DMS79 (cell line): ENCODE measurements at regions not wholly inside any gene's neighbourhood (a gene's known extent, or its start where the extent isn't known, plus 50 kb on each side); places are given as distances from the start of the nearest gene placed in this dataset.

Experiments used
- DNase-seq: peaks from one replicate; lab custom pipeline; 2025; lab: John Stamatoyannopoulos, UW

- DNase-seq, result no peak
Observed at GRCh38 chr3:193929921-193930646, 205.9 kb upstream of the HES1 start.

GRCh38 chr3:193932136-193932535 is 203.8 kb upstream of the HES1 start:
- DNase-seq, result no peak

- no peak for DNase-seq
Observed at GRCh38 chr3:193932576-193932975, 203.4 kb upstream of the HES1 start.

DNA sequence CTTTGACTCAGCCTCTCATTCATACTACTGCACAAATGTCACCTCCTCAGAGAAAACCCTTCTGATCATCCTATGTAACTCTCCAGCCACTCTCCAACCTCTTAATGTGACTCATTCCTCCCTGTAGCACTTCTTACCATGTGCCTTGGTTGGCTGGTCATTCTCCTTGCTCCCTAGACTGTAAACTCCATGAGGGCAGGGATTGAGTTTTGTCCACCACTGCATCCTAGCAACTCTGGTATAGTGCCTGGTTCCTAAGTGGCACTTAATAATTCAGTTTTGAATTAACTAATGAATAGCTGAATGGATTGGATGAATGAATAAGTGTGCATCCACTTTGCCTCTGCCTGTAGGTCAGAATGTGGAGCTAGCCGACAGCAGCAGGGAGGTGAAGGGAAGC is 202.5 kb upstream of the HES1 start:
- no peak for DNase-seq

DNA sequence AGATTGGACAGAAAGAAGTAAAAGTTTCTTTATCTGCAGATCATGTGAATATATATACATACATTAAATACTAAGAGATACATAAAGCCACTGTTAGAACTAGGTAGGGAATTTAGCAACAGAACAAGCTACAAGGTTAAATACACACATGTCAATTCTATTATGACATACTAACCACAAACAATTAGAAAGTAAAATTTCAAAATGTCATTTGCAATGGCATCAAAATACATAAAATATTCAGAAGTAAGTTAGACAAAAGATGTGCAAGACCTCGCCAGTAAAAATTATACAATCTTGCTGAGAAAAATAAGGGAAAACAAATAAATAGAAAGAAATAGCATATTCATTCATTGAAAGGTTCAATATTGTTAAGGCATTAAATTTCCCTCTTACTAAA is 200.0 kb upstream of the HES1 start:
- DNase-seq, result no peak

DNA sequence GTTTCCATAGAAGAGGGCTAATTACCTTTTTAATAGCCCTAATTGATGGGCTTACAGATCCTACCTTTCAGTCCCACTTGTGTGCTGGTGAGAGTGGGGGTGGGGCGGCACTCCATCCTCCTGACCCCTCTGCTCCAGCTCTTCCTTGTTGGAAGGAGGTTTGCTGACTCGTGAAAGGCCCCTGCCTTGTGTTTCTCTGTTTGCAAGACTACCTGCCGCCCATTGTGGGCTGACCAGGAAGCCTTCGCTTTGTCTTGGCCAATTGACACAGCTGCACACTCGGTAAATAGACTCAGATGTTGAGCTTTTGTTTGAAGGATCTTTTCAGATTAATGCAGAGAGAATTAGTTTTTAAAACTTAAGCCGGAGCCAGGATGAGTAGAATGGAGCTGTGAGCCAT is 197.3 kb upstream of the HES1 start:
- no peak for DNase-seq

DNA sequence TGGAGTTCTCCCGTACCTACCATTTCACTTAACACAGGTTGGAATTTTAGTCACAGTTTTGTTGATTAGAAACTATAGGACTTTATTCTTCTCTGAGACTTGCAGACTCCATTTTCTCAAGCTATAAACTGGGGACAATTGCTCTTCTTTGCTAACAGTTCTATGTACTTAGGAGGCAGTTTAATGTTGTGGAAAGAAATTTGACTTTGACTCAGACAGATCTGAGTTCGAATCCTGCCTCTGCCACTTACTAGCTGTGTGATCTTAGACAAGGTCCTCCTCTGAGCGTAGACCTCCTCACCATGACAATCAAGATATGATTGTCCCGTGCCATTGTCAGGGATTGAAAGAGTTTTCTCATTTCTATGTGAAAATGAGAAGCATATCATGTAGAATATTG is 196.4 kb upstream of the HES1 start:
- no peak for DNase-seq

- DNase-seq, result no peak
Observed at GRCh38 chr3:193940526-193940925, 195.4 kb upstream of the HES1 start.

GRCh38 chr3:193941486-193941885 is 194.5 kb upstream of the HES1 start:
- no peak for DNase-seq

DNA sequence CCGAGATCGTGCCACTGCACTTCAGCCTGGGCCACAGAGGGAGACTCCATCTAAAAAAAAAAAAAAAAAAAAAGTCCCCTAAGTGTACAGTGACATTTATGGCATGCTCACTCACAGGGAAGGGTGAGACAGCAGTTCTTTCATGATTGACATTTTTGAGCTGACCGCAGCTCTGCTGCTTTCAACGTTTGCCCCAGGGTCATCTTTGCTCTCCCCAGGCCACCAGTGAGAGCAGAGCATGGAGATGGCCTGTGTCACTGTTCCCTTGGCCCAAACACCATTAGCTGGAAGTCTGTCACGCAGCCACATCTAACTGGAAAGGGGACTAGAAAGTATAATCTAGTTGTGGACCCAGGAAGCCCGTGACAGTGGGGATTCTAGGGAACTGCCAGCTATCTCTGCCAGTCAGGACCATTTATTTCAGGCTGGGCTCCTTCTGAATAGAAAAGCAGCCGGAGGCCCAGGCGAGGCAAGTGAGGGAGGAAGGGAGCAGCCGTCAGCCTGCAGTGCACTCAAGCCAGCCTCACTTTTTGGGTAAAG is 193.4 kb upstream of the HES1 start:
- no peak for DNase-seq

- DNase-seq, result no peak
Observed at GRCh38 chr3:193943200-193943599, 192.7 kb upstream of the HES1 start.

- DNase-seq, result no peak
Observed at GRCh38 chr3:193943851-193944517, 192.0 kb upstream of the HES1 start.

DNA sequence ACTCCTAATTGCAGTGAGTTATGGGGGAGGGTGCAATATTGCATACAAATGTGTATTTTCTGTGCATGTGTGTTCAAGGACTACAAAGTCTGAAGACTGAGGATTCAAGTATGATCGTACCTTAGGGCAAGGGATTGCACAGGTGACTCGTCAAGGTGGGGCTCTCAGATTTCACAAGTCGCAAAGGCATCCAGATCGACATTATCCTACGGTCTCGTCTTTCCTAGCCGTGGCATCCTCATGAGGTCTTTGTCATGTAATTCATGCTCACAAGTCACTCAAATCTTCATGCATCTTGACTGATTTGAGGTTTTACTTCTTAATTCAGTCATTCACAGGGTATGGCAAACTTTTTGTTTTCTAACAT is 191.4 kb upstream of the HES1 start:
- no peak for DNase-seq

DNA sequence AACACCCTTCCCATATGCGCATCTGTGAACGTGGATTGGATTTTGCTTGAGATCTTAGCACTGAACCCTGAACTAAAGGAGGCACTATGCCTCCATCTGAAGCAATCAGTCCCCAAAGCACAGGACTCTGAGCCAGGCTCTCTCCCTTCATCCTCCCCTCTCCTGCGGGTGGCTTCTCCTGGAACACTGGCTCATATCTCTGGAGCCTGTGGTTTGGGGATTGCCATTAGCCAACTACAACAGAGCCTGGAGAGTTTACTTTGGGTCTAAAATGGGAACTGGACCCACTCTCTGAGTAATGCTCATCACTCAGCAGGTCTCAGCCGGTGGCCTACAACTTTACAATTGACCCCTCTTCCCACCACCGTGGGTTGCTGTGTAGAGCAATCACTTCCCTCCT is 190.8 kb upstream of the HES1 start:
- DNase-seq, result no peak

DNA sequence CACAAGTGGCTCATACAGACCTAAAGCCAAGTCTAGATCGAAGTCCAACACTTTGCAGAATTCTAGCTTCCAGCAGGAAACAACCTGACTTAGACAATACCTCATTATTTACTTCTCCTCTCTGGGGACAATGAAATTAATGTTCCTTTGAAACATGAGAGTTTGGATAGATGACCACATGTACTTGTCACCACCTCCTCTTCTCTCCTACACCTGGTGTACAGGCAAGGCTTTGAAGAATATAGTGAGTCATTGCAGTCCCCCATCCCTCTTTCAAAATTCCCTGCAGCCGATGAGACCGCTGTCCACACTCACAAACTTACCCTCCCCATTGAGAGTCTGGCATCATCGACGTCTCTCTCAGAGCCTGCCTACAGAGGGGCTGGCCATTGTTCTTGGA is 189.0 kb upstream of the HES1 start:
- peak; percentile 98 for DNase-seq

- DNase-seq, result no peak
Observed at GRCh38 chr3:193947596-193947995, 188.4 kb upstream of the HES1 start.

- no peak for DNase-seq
Observed at GRCh38 chr3:193948459-193948858, 187.5 kb upstream of the HES1 start.

- DNase-seq, result no peak
Observed at GRCh38 chr3:193951859-193952258, 184.1 kb upstream of the HES1 start.

GRCh38 chr3:193954752-193955151 is 181.2 kb upstream of the HES1 start:
- no peak for DNase-seq

- DNase-seq, result no peak
Observed at GRCh38 chr3:193955719-193956118, 180.2 kb upstream of the HES1 start.

GRCh38 chr3:193959861-193960260 is 176.1 kb upstream of the HES1 start:
- no peak for DNase-seq

- DNase-seq, result no peak
Observed at GRCh38 chr3:193960487-193961274, 175.3 kb upstream of the HES1 start.
